Neuronal stem cell (in vitro differentiated cells): ENCODE measurements at regions not wholly inside any gene's neighbourhood (a gene's known extent, or its start where the extent isn't known, plus 50 kb on each side); places are given as distances from the start of the nearest gene placed in this dataset.

ENCODE experiments used
- DNase-seq: peaks from one replicate; pipeline ENCODE4 v3.0.0-alpha.2; 2013; ENCODE audit warnings: low spot score
- H2AFZ ChIP-seq: one replicate; pipeline ENCODE4 v1.6.1; 2013; ENCODE audit warnings: mild to moderate bottlenecking, low read length, inconsistent platforms
- H2AK5ac ChIP-seq: 2 replicates; pipeline ENCODE4 v1.6.1; 2013; ENCODE audit warnings: low read depth, mild to moderate bottlenecking, inconsistent platforms, low read length, moderate library complexity, mixed read lengths
- H2BK120ac ChIP-seq: 2 replicates; pipeline ENCODE4 v1.6.1; 2013; ENCODE audit warnings: low read depth, mild to moderate bottlenecking, inconsistent platforms, low read length, moderate library complexity, mixed read lengths
- H2BK12ac ChIP-seq: one replicate; pipeline ENCODE4 v1.6.1; 2013; ENCODE audit warnings: low read length, inconsistent platforms
- H2BK15ac ChIP-seq: 2 replicates; pipeline ENCODE4 v1.6.1; 2013; ENCODE audit warnings: mild to moderate bottlenecking, low read length, inconsistent platforms, mixed read lengths
- H2BK5ac ChIP-seq: one replicate; pipeline ENCODE4 v1.6.1; 2013; ENCODE audit warnings: inconsistent platforms, mild to moderate bottlenecking, low read length, moderate library complexity
- H3K14ac ChIP-seq: one replicate; pipeline ENCODE4 v1.6.1; 2013; ENCODE audit warnings: low read length, inconsistent platforms
- H3K18ac ChIP-seq: 2 replicates; pipeline ENCODE4 v1.6.1; 2013; ENCODE audit warnings: low read length, inconsistent platforms
- H3K23ac ChIP-seq: 2 replicates; pipeline ENCODE4 v1.6.1; 2013; ENCODE audit warnings: low read depth, mild to moderate bottlenecking, mixed read lengths, low read length, inconsistent platforms; ENCODE audit not compliant: poor library complexity
- H3K27ac ChIP-seq: replicated peaks from 3 replicates; pipeline ENCODE4 v1.5.1; 2013; ENCODE audit warnings: low read length, inconsistent platforms
- H3K27me3 ChIP-seq, 3 experiments: 2 replicates each; pipeline ENCODE4 v1.6.1; 2013; ENCODE audit warnings: low read length in 3 of 3, mild to moderate bottlenecking in 2 of 3, inconsistent platforms in 1 of 3, low read depth in 1 of 3, mixed read lengths in 1 of 3, moderate library complexity in 1 of 3; ENCODE audit not compliant: control insufficient read depth in 3 of 3, insufficient read depth in 3 of 3
- H3K36me3 ChIP-seq, 2 donors: replicated peaks in 1 of 2; 2 replicates each; pipeline ENCODE4 v1.6.1; 2013; ENCODE audit warnings: low read length in 2 of 2; ENCODE audit not compliant: control insufficient read depth in 2 of 2, insufficient read depth in 2 of 2
- H3K4ac ChIP-seq: 2 replicates; pipeline ENCODE4 v1.6.1; 2013; ENCODE audit warnings: inconsistent platforms, mild to moderate bottlenecking, low read length, moderate library complexity
- H3K4me1 ChIP-seq, 2 donors: 1 replicate in 1 of 2; 2 replicates in 1 of 2; pipeline ENCODE4 v1.6.1; 2013; ENCODE audit warnings: low read length in 2 of 2, low read depth in 1 of 2; ENCODE audit not compliant: control insufficient read depth in 2 of 2, insufficient read depth in 1 of 2
- H3K4me2 ChIP-seq: one replicate; pipeline ENCODE4 v1.6.1; 2013; ENCODE audit warnings: mild to moderate bottlenecking, low read length, inconsistent platforms; ENCODE audit not compliant: insufficient read depth, poor library complexity, severe bottlenecking
- H3K4me3 ChIP-seq, 2 donors: 2 replicates each; pipeline ENCODE4 v1.5.1; 2013; ENCODE audit warnings: low read length in 2 of 2, mild to moderate bottlenecking in 2 of 2, inconsistent platforms in 1 of 2, moderate library complexity in 1 of 2
- H3K79me1 ChIP-seq: one replicate; pipeline ENCODE4 v1.6.1; 2013; ENCODE audit warnings: low read depth, mild to moderate bottlenecking, inconsistent platforms, low read length, moderate library complexity
- H3K9ac ChIP-seq: one replicate; pipeline ENCODE4 v1.6.1; 2013; ENCODE audit warnings: mild to moderate bottlenecking, low read depth, low read length, inconsistent platforms; ENCODE audit not compliant: poor library complexity
- H3K9me3 ChIP-seq, 2 donors: replicated peaks in 1 of 2; 2 replicates each; pipeline versions ENCODE3 to v1.6.1; 2013; ENCODE audit warnings: low read length in 2 of 2, mild to moderate bottlenecking in 2 of 2, inconsistent platforms in 1 of 2, low read depth in 1 of 2, mixed read lengths in 1 of 2, moderate library complexity in 1 of 2; ENCODE audit not compliant: control insufficient read depth in 2 of 2, insufficient read depth in 1 of 2
- H4K8ac ChIP-seq: one replicate; pipeline ENCODE4 v1.6.1; 2013; ENCODE audit warnings: low read depth, mild to moderate bottlenecking, inconsistent platforms, low read length, moderate library complexity
- H4K91ac ChIP-seq: one replicate; pipeline ENCODE4 v1.6.1; 2013; ENCODE audit warnings: low read length, low read depth, mild to moderate bottlenecking, inconsistent platforms; ENCODE audit not compliant: poor library complexity
- WGBS, 2 donors: extraction: QIAGEN DNeasy Blood & Tissue Kit; methylation state at CpG; one replicate each; pipeline ENCODE4 v1.1.7; 2013; ENCODE audit warnings: missing lambda C conversion rate in 2 of 2, mixed read lengths in 1 of 2; ENCODE audit not compliant: insufficient read length in 2 of 2, insufficient replicate concordance in 1 of 2; ENCODE audit errors: extremely low coverage in 2 of 2; 5-methylcytosine and 5-hydroxymethylcytosine counted together

- Histone ChIP-seq H3K9ac (no peak overlapping the region), H4K8ac (no peak overlapping the region), H3K4me1 (no peaks in the 10 kb centered on the region), H3K4ac (no peak overlapping the region), H2BK12ac (no peak overlapping the region), H2BK120ac (no peak overlapping the region), H4K91ac (no peak overlapping the region), H3K27me3 (no peaks in the 10 kb centered on the region), H3K36me3 (no peaks in the 10 kb centered on the region), H2BK5ac (no peak overlapping the region), H3K9me3 (no peaks in the 10 kb centered on the region), H3K79me1 (no peaks in the 10 kb centered on the region), H3K14ac (no peak overlapping the region), H3K23ac (no peak overlapping the region), H3K27ac (no peak overlapping the region), H3K4me3 (no peak overlapping the region), H3K4me2 (no peak overlapping the region), H2AFZ (no peak overlapping the region), H3K18ac (no peak overlapping the region), H2BK15ac (no peak overlapping the region), H2AK5ac (no peak overlapping the region)
- no CpG with 5 or more reads among the region's 6 CpGs for WGBS, 2 donors
- no peak for DNase-seq
These were observed 103.5 kb upstream of the RET start for GRCh38 chr10:42973411-42973810.

GRCh38 chr10:42973870-42974692 lies 102.8 kb upstream of the RET start:
- Histone ChIP-seq H4K8ac (no peak overlapping the region), H3K36me3 (no peaks in the 10 kb centered on the region), H3K23ac (no peak overlapping the region), H4K91ac (no peak overlapping the region), H2BK15ac (peak overlapping the region; percentile 65), H3K79me1 (no peaks in the 10 kb centered on the region), H3K14ac (no peak overlapping the region), H3K9ac (no peak overlapping the region), H3K18ac (peak overlapping the region; percentile 67), H2AFZ (no peak overlapping the region), H2BK120ac (no peak overlapping the region), H3K4me1 (no peaks in the 10 kb centered on the region), H3K27ac (no peak overlapping the region), H2BK12ac (no peak overlapping the region), H3K4me3 (no peak overlapping the region), H2AK5ac (no peak overlapping the region), H3K4me2 (no peak overlapping the region), H3K9me3 (no peaks in the 10 kb centered on the region), H3K4ac (no peak overlapping the region), H2BK5ac (peak overlapping the region; percentile 54), H3K27me3 (no peaks in the 10 kb centered on the region)
- no CpG with 5 or more reads among the region's 9 CpGs for WGBS, 2 donors
- no peak for DNase-seq

- H3K9me3 ChIP-seq: no peaks in the 10 kb centered on the region
- no peak overlapping the region for H2AK5ac ChIP-seq
- no peaks in the 10 kb centered on the region for H3K27me3 ChIP-seq
- H3K4me2 ChIP-seq: no peak overlapping the region
- WGBS, 2 donors: no CpG with 5 or more reads among the region's 3 CpGs
- H3K4ac ChIP-seq: no peak overlapping the region
- no peaks in the 10 kb centered on the region for H3K79me1 ChIP-seq
- H2AFZ ChIP-seq: no peak overlapping the region
- H3K18ac ChIP-seq: peak overlapping the region; percentile 60
- H2BK5ac ChIP-seq: peak overlapping the region; percentile 54
- no peak overlapping the region for H3K14ac ChIP-seq
- H2BK12ac ChIP-seq: no peak overlapping the region
- no peak overlapping the region for H2BK120ac ChIP-seq
- no peak overlapping the region for H3K27ac ChIP-seq
- H3K23ac ChIP-seq: no peak overlapping the region
- peaks cover 0 to under 1% of the 10 kb centered on the region in 2 donors for H3K4me1 ChIP-seq
- H3K4me3 ChIP-seq: no peak overlapping the region
- no peak overlapping the region for H3K9ac ChIP-seq
- H4K8ac ChIP-seq: no peak overlapping the region
- DNase-seq: no peak
- no peak overlapping the region for H4K91ac ChIP-seq
- peak overlapping the region; percentile 65 for H2BK15ac ChIP-seq
- no peaks in the 10 kb centered on the region for H3K36me3 ChIP-seq
These were observed 102.2 kb upstream of the RET start for GRCh38 chr10:42974693-42975002.

- Histone ChIP-seq H3K27ac (no peak overlapping the region), H4K91ac (no peak overlapping the region), H3K9ac (no peak overlapping the region), H2AK5ac (no peak overlapping the region), H3K9me3 (no peaks in the 10 kb centered on the region), H4K8ac (no peak overlapping the region), H3K4me1 (peaks cover 0 to 3% of the 10 kb centered on the region in 2 donors), H2BK5ac (no peak overlapping the region), H2BK15ac (no peak overlapping the region), H3K18ac (peak overlapping the region; percentile 60), H2BK12ac (no peak overlapping the region), H3K23ac (peak overlapping the region; percentile 17), H3K14ac (no peak overlapping the region), H3K36me3 (no peaks in the 10 kb centered on the region), H3K4ac (no peak overlapping the region), H3K4me2 (no peak overlapping the region), H2BK120ac (no peak overlapping the region), H3K27me3 (no peaks in the 10 kb centered on the region), H3K79me1 (no peaks in the 10 kb centered on the region), H2AFZ (no peak overlapping the region), H3K4me3 (no peak overlapping the region)
- no peak for DNase-seq
- no CpG with 5 or more reads among the region's 4 CpGs for WGBS, 2 donors
These were observed 101.8 kb upstream of the RET start for GRCh38 chr10:42975005-42975493.
